K562 (cell line): ENCODE measurements at regions not wholly inside any gene's neighbourhood (a gene's known extent, or its start where the extent isn't known, plus 50 kb on each side); places are given as distances from the start of the nearest gene placed in this dataset.

Experiments
- ATAC-seq: fragments of 200-7000 bp; cut with Tn5 transposase; 3 replicates; pipeline ENCODE4 v1.9.1; 2020; ENCODE audit warnings: moderate library complexity
- BruUV-seq: library from RNA; stranded (reverse); fragments of 400-500 nt; replicated peaks from 2 replicates; lab custom pipeline; 2021; lab: Mats Ljungman, UMichigan
- CTCF ChIA-PET: fragments of 300-600 bp; formaldehyde crosslinking; extraction: SDS; loops from one replicate; lab custom pipeline; 2021; ENCODE audit warnings: low intra/inter-chr PET ratio; lab: Yijun Ruan, JAX
- POLR2A ChIA-PET: fragments of 300-600, 350-650 bp; sonication (Branson Sonifier 250); formaldehyde crosslinking; extraction: SDS; loops from one replicate; lab custom pipeline; 2021; ENCODE audit warnings: antibody characterized with exemption, inconsistent platforms; lab: Yijun Ruan, JAX
- DNase-seq, 4 experiments: peaks; one replicate each; pipeline versions ENCODE4 v3.0.0 to v3.0.0-alpha.2; 2011 to 2018; ENCODE audit warnings: low spot score in 3 of 4, mixed read lengths in 3 of 4; ENCODE audit errors: extremely low read depth in 1 of 4
- FAIRE-seq: peaks from 2 replicates; lab custom pipeline; 2011; peaks lifted over from hg19 to GRCh38; lab: Jason Lieb, UNC
- H2AFZ ChIP-seq: 2 replicates; pipeline ENCODE4 v1.6.0; 2011; ENCODE audit warnings: low read depth, low read length, control low read depth, inconsistent platforms
- H3K27ac ChIP-seq: fragments of 200-600 bp; 3 replicates; pipeline ENCODE4 v1.8.0; 2011; ENCODE audit warnings: low read depth, mild to moderate bottlenecking, control low read depth, inconsistent platforms, low read length, moderate library complexity, mixed read lengths; ENCODE audit errors: extremely low read depth
- H3K27me3 ChIP-seq, 2 experiments: fragments of 300-600 bp in 1 of 2; 2 replicates in 1 of 2; 3 replicates in 1 of 2; pipeline versions ENCODE4 v1.6.0 to v1.8.0; 2011; ENCODE audit warnings: inconsistent platforms in 2 of 2, low read length in 2 of 2, mild to moderate bottlenecking in 1 of 2, mixed read lengths in 1 of 2, moderate library complexity in 1 of 2; ENCODE audit not compliant: control insufficient read depth in 2 of 2, insufficient read depth in 2 of 2
- H3K36me3 ChIP-seq: fragments of 300-600 bp; 3 replicates; pipeline ENCODE4 v1.8.0; 2011; ENCODE audit warnings: mild to moderate bottlenecking, low read length, inconsistent platforms; ENCODE audit not compliant: control insufficient read depth, insufficient read depth
- H3K4me1 ChIP-seq, 2 experiments: fragments of 200-600 bp in 1 of 2; replicated peaks in 1 of 2; 2 replicates in 1 of 2; 3 replicates in 1 of 2; pipeline versions ENCODE4 v1.5.1 to v1.8.0; 2011; ENCODE audit warnings: inconsistent platforms in 2 of 2, low read length in 2 of 2, mild to moderate bottlenecking in 1 of 2, mixed read lengths in 1 of 2, moderate library complexity in 1 of 2; ENCODE audit not compliant: control insufficient read depth in 2 of 2, insufficient read depth in 2 of 2
- H3K4me2 ChIP-seq: 2 replicates; pipeline ENCODE4 v1.6.1; 2011; ENCODE audit warnings: low read length, control low read depth, inconsistent platforms, mixed read lengths; ENCODE audit not compliant: insufficient read depth
- H3K4me3 ChIP-seq: fragments of 200-600 bp; sonication (generic), shearing (Covaris generic); 2 replicates; pipeline ENCODE4 v1.5.1; 2016; ENCODE audit warnings: control low read depth, inconsistent platforms
- H3K79me2 ChIP-seq: fragments of 200-600 bp; 3 replicates; pipeline ENCODE4 v1.8.0; 2011; ENCODE audit warnings: low read length, inconsistent platforms; ENCODE audit not compliant: control insufficient read depth, insufficient read depth
- H3K9ac ChIP-seq, 2 experiments: 2 replicates each; pipeline versions ENCODE4 v1.6.0 to v1.6.1; 2011; ENCODE audit warnings: low read depth in 2 of 2, low read length in 2 of 2, control low read depth in 1 of 2, inconsistent platforms in 1 of 2, mild to moderate bottlenecking in 1 of 2, mixed read lengths in 1 of 2; ENCODE audit not compliant: insufficient read depth in 1 of 2
- H3K9me1 ChIP-seq: one replicate; pipeline ENCODE4 v1.6.0; 2011; ENCODE audit warnings: inconsistent platforms, mild to moderate bottlenecking, low read length, moderate library complexity; ENCODE audit not compliant: control insufficient read depth, insufficient read depth
- H3K9me3 ChIP-seq: replicated peaks from 2 replicates; pipeline ENCODE4 v1.5.1; 2011; ENCODE audit warnings: low read depth, low read length, inconsistent platforms; ENCODE audit not compliant: control insufficient read depth, insufficient read depth
- H4K20me1 ChIP-seq: replicated peaks from 2 replicates; pipeline ENCODE4 v1.6.1; 2011; ENCODE audit warnings: low read length, inconsistent platforms, mixed read lengths; ENCODE audit not compliant: control insufficient read depth, insufficient read depth
- AFF1 ChIP-seq, 2 experiments: fragments of 450-650 bp; IDR thresholded peaks; 2 replicates each; pipeline ENCODE4 v1.6.1; 2018; ENCODE audit warnings: mild to moderate bottlenecking in 2 of 2, low read depth in 1 of 2; ENCODE audit not compliant: partially characterized antibody in 2 of 2
- CHD2 ChIP-seq: IDR thresholded peaks from 2 replicates; pipeline ENCODE4 v1.6.1; 2011; ENCODE audit warnings: low read depth, low read length
- FOSL1 ChIP-seq: fragments of 200-800 bp; sonication (Bioruptor generic); conservative IDR thresholded peaks from 2 replicates; pipeline ENCODE4 v1.6.1; 2016; ENCODE audit warnings: missing genetic modification characterization, missing compliant biosample characterization
- HDAC6 ChIP-seq: IDR thresholded peaks from 2 replicates; pipeline ENCODE4 v1.6.1; 2012; ENCODE audit warnings: low read depth, mild to moderate bottlenecking, control low read depth, inconsistent platforms, low read length, moderate library complexity
- HEY1 ChIP-seq: fragments of 250-450 bp; sonication (Bioruptor Pico); IDR thresholded peaks from 2 replicates; pipeline ENCODE4 v1.5.0; 2020; ENCODE audit warnings: mild to moderate bottlenecking, moderate library complexity, borderline replicate concordance
- MAFF ChIP-seq: IDR thresholded peaks from 2 replicates; pipeline ENCODE4 v1.6.1; 2012; ENCODE audit warnings: low read length, improper control_type of control experiment
- NUFIP1 ChIP-seq: fragments of 450-650 bp; IDR thresholded peaks from 2 replicates; pipeline ENCODE4 v1.6.1; 2018; ENCODE audit not compliant: partially characterized antibody
- POLR2AphosphoS2 ChIP-seq: IDR thresholded peaks from 2 replicates; pipeline ENCODE4 v1.6.1; 2012; ENCODE audit warnings: low read length, improper control_type of control experiment
- SETDB1 ChIP-seq: IDR thresholded peaks from one replicate; pipeline ENCODE4 v1.6.1; 2012; ENCODE audit warnings: low read length, control low read depth, inconsistent platforms
- ZBTB17 ChIP-seq: fragments of 450-650 bp; formaldehyde crosslinking; IDR thresholded peaks from 2 replicates; pipeline ENCODE4 v1.4.0; 2020; ENCODE audit warnings: mild to moderate bottlenecking
- WGBS: fragments of 100-300 bp; shearing (Covaris generic); methylation state at CpG from one replicate; pipeline ENCODE4 v1.1.6; 2016; ENCODE audit warnings: low coverage, mixed read lengths; ENCODE audit not compliant: insufficient coverage; ENCODE audit errors: missing lambda C conversion rate; 5-methylcytosine and 5-hydroxymethylcytosine counted together
- in situ Hi-C: fragments of 300-500 bp; cut with MboI; formaldehyde crosslinking; loops from 4 replicates; pipeline ENCODE4 v1.15.0; 2018; ENCODE audit warnings: inconsistent platforms, mixed read lengths
- intact Hi-C: fragments of 100-400 bp; cut with micrococcal nuclease; formaldehyde crosslinking; loops from 2 replicates; pipeline ENCODE4 v1.14.2; 2022
- TF ChIP-seq, protein P1 (sequence below): fragments of 250-450 bp; sonication (Bioruptor Pico); IDR thresholded peaks from 2 replicates; pipeline ENCODE4 v1.5.1; 2021; ENCODE audit warnings: mild to moderate bottlenecking

DNA sequence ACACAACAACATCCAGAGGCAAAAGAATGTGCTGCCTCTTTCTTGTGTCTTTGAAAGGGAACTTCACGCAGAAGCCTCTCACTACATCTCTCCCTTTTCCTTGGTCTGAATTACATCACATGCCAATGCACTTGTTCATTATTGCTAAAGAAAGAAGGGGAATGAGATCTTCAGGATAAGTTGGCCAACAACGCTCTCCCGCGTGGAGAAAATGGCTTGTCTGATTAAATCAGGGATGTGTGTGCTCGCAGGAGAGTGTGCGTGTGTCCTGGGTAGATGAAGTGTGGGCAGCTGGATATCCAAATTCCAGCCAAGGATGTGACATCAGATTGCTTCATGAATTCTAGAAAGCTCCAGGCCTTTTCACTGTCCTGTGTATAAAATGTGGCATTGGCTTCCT, 541.6 kb upstream of the FZD8 start:
- intact Hi-C loops (no loop called here), in situ Hi-C loops (no loop called here)
- Histone ChIP-seq H3K79me2 (no peaks in the 10 kb centered on the region), H3K4me1 (no peaks in the 10 kb centered on the region), H2AFZ (no peak overlapping the region), H3K27ac (no peak overlapping the region), H3K36me3 (no peaks in the 10 kb centered on the region), H3K9me1 (no peaks in the 10 kb centered on the region), H4K20me1 (no peaks in the 10 kb centered on the region), H3K9me3 (no peaks in the 10 kb centered on the region), H3K9ac (no peak overlapping the region), H3K4me2 (no peak overlapping the region), H3K27me3 (no peaks in the 10 kb centered on the region), H3K4me3 (no peak overlapping the region)
- ChIA-PET POLR2A (no interaction called here), CTCF (no interaction called here)
- FAIRE-seq, result no peak
- TF ChIP-seq POLR2AphosphoS2, result no peak
- no peak for TF ChIP-seq MAFF
- TF ChIP-seq ZBTB17, result no peak
- no peak for TF ChIP-seq HEY1 (CRISPR knock-in tag)
- no peak for TF ChIP-seq FOSL1 (tag)
- TF ChIP-seq SETDB1, result no peak
- no peak for TF ChIP-seq HDAC6
- no peak for TF ChIP-seq AFF1 (IDR thresholded peaks at IDR 0.05; ENCODE audit: low read depth in 1 of 2, partially characterized antibody in 2 of 2)
- TF ChIP-seq NUFIP1, result no peak
- TF ChIP-seq CHD2, result no peak
- TF ChIP-seq, protein P1, sequence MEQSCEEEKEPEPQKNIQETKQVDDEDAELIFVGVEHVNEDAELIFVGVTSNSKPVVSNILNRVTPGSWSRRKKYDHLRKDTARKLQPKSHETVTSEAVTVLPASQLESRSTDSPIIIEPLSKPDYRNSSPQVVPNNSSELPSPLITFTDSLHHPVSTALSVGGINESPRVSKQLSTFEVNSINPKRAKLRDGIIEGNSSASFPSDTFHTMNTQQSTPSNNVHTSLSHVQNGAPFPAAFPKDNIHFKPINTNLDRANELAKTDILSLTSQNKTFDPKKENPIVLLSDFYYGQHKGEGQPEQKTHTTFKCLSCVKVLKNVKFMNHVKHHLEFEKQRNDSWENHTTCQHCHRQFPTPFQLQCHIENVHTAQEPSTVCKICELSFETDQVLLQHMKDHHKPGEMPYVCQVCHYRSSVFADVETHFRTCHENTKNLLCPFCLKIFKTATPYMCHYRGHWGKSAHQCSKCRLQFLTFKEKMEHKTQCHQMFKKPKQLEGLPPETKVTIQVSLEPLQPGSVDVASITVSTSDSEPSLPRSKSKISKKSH (CRISPR knock-in tag), result no peak
- WGBS, result 2% methylated on average over 6 of the region's 6 CpGs
- no peak for ATAC-seq
- no TSS peak for BruUV-seq
- no peak for DNase-seq
